HG03280 (cell line): ENCODE measurements at regions not wholly inside any gene's neighbourhood (a gene's known extent, or its start where the extent isn't known, plus 50 kb on each side); places are given as distances from the start of the nearest gene placed in this dataset.
"Not testable (repeated sequence)": the region's sequence is repeated elsewhere in the genome, so short reads cannot be mapped to it uniquely, and the experiment has no call there.

ENCODE experiments used
- ATAC-seq: cut with Tn5 transposase; IDR thresholded peaks from one replicate; pipeline ENCODE4 v1.9.1; 2021; ENCODE audit warnings: mild to moderate bottlenecking, moderate library complexity; ENCODE audit not compliant: unreplicated experiment

- ATAC-seq: no peak
Measured at GRCh38 chr17:33986566-33986965, 268.5 kb upstream of the CCL2 start.

- no peak for ATAC-seq
Measured at GRCh38 chr17:33987162-33987561, 267.9 kb upstream of the CCL2 start.

- ATAC-seq: no peak
Measured at GRCh38 chr17:33989361-33990148, 265.5 kb upstream of the CCL2 start.

- ATAC-seq: no peak
Measured at GRCh38 chr17:33990943-33991706, 264.0 kb upstream of the CCL2 start.

GRCh38 chr17:33992113-33992512 is 263.0 kb upstream of the CCL2 start:
- ATAC-seq: no peak

GRCh38 chr17:34000639-34001038 is 254.4 kb upstream of the CCL2 start:
- ATAC-seq: no peak

GRCh38 chr17:34001246-34001645 is 253.8 kb upstream of the CCL2 start:
- no peak for ATAC-seq

GRCh38 chr17:34006126-34006525 is 249.0 kb upstream of the CCL2 start:
- no peak for ATAC-seq

- ATAC-seq: no peak
Measured at GRCh38 chr17:34008125-34008524, 247.0 kb upstream of the CCL2 start.

- no peak for ATAC-seq
Measured at GRCh38 chr17:34009912-34010311, 245.2 kb upstream of the CCL2 start.

GRCh38 chr17:34010534-34010933 is 244.6 kb upstream of the CCL2 start:
- no peak for ATAC-seq

GRCh38 chr17:34011599-34011998 is 243.5 kb upstream of the CCL2 start:
- ATAC-seq: no peak

GRCh38 chr17:34012709-34013375 is 242.2 kb upstream of the CCL2 start:
- ATAC-seq: no peak

GRCh38 chr17:34015253-34015652 is 239.8 kb upstream of the CCL2 start:
- ATAC-seq: no peak

- no peak for ATAC-seq
Measured at GRCh38 chr17:34024386-34024785, 230.7 kb upstream of the CCL2 start.

- ATAC-seq: no peak
Measured at GRCh38 chr17:34024806-34025551, 230.1 kb upstream of the CCL2 start.

- ATAC-seq: not testable (repeated sequence)
Measured at GRCh38 chr17:34030601-34031000, 224.5 kb upstream of the CCL2 start.

GRCh38 chr17:34032305-34032704 is 222.8 kb upstream of the CCL2 start:
- ATAC-seq: not testable (repeated sequence)

GRCh38 chr17:34038786-34039185 is 216.3 kb upstream of the CCL2 start:
- not testable (repeated sequence) for ATAC-seq

GRCh38 chr17:34039213-34039612 is 215.9 kb upstream of the CCL2 start:
- not testable (repeated sequence) for ATAC-seq
